H1 (cell line): ENCODE measurements at regions not wholly inside any gene's neighbourhood (a gene's known extent, or its start where the extent isn't known, plus 50 kb on each side); places are given as distances from the start of the nearest gene placed in this dataset.

Experiments
- CTCF ChIA-PET: fragments of 300-600 bp; sonication (Branson Sonifier 250); formaldehyde crosslinking; loops from one replicate; lab custom pipeline; 2021; ENCODE audit not compliant: partially characterized antibody; lab: Charles Lee
- POLR2A ChIA-PET: fragments of 300-600 bp; sonication (Branson Sonifier 250); formaldehyde crosslinking; loops from one replicate; lab custom pipeline; 2021; ENCODE audit warnings: inconsistent platforms; ENCODE audit not compliant: partially characterized antibody; lab: Charles Lee
- DNase-seq, 2 experiments: peaks; one replicate each; pipeline versions ENCODE4 v3.0.0 to v3.0.0-alpha.2; 2010 to 2022; ENCODE audit warnings: low spot score in 2 of 2, low read depth in 1 of 2, mixed read lengths in 1 of 2
- FAIRE-seq: peaks from 2 replicates; lab custom pipeline; 2011; peaks lifted over from hg19 to GRCh38; lab: Jason Lieb, UNC
- H2AFZ ChIP-seq: 2 replicates; pipeline ENCODE4 v1.8.1; 2012; ENCODE audit warnings: low read length, inconsistent platforms
- H2AK5ac ChIP-seq: 2 replicates; pipeline ENCODE4 v1.6.1; 2013; ENCODE audit warnings: low read depth, low read length
- H2BK120ac ChIP-seq: replicated peaks from 2 replicates; pipeline ENCODE3; 2013; ENCODE audit warnings: low read depth, low read length, inconsistent platforms
- H2BK12ac ChIP-seq: 2 replicates; pipeline ENCODE4 v1.6.1; 2013; ENCODE audit warnings: low read depth, low read length
- H2BK15ac ChIP-seq: 2 replicates; pipeline ENCODE4 v1.6.1; 2013; ENCODE audit warnings: low read length
- H2BK20ac ChIP-seq: 2 replicates; pipeline ENCODE4 v1.6.1; 2013; ENCODE audit warnings: low read length
- H2BK5ac ChIP-seq: 2 replicates; pipeline ENCODE4 v1.6.1; 2013; ENCODE audit warnings: low read depth, low read length
- H3K14ac ChIP-seq: 2 replicates; pipeline ENCODE4 v1.6.1; 2013; ENCODE audit warnings: inconsistent platforms; ENCODE audit not compliant: insufficient read length
- H3K18ac ChIP-seq: 2 replicates; pipeline ENCODE4 v1.6.1; 2013; ENCODE audit warnings: low read length; ENCODE audit errors: extremely low read depth
- H3K23ac ChIP-seq: 2 replicates; pipeline ENCODE4 v1.6.1; 2013; ENCODE audit warnings: inconsistent platforms; ENCODE audit not compliant: insufficient read length
- H3K23me2 ChIP-seq: 2 replicates; pipeline ENCODE4 v1.6.1; 2013; ENCODE audit warnings: low read depth, low read length
- H3K27ac ChIP-seq: 2 replicates; pipeline ENCODE4 v1.6.1; 2011; ENCODE audit warnings: low read depth, low read length, inconsistent platforms
- H3K27me3 ChIP-seq, 4 experiments: replicated peaks in 1 of 4; 1 replicate in 1 of 4; 2 replicates in 3 of 4; pipeline versions ENCODE4 v1.6.1 to v1.8.1; 2011 to 2013; ENCODE audit warnings: low read length in 3 of 4, mild to moderate bottlenecking in 3 of 4, inconsistent platforms in 2 of 4, mixed read lengths in 2 of 4, moderate library complexity in 1 of 4; ENCODE audit not compliant: control insufficient read depth in 3 of 4, insufficient read depth in 3 of 4; ENCODE audit errors: extremely low read depth in 1 of 4
- H3K36me3 ChIP-seq, 4 experiments: 2 replicates each; pipeline versions ENCODE4 v1.6.1 to v1.8.1; 2011 to 2013; ENCODE audit warnings: mild to moderate bottlenecking in 4 of 4, low read length in 3 of 4, moderate library complexity in 2 of 4, control low read depth in 1 of 4, inconsistent platforms in 1 of 4; ENCODE audit not compliant: insufficient read depth in 4 of 4, control insufficient read depth in 2 of 4
- H3K4ac ChIP-seq: replicated peaks from 2 replicates; pipeline ENCODE3; 2013; ENCODE audit warnings: low read length, low read depth, mixed read lengths, inconsistent platforms; ENCODE audit not compliant: insufficient read length
- H3K4me1 ChIP-seq, 4 experiments: replicated peaks in 1 of 4; 1 replicate in 1 of 4; 2 replicates in 3 of 4; pipeline versions ENCODE4 v1.6.1 to v1.8.1; 2011 to 2013; ENCODE audit warnings: low read length in 3 of 4, inconsistent platforms in 2 of 4, mixed read lengths in 1 of 4; ENCODE audit not compliant: insufficient read depth in 4 of 4, control insufficient read depth in 3 of 4
- H3K4me2 ChIP-seq, 2 experiments: 2 replicates each; pipeline versions ENCODE4 v1.6.1 to v1.8.1; 2011 to 2013; ENCODE audit warnings: low read depth in 2 of 2, low read length in 2 of 2, control low read depth in 1 of 2, inconsistent platforms in 1 of 2, mild to moderate bottlenecking in 1 of 2; ENCODE audit not compliant: insufficient read depth in 1 of 2
- H3K4me3 ChIP-seq, 4 experiments: fragments of 200-600, 300-600 bp in 1 of 4; sonication (generic), shearing (Covaris generic), sonication (Bioruptor Twin) in 1 of 4; 2 replicates each; pipeline versions ENCODE4 v1.5.1 to v1.8.1; 2011 to 2016; ENCODE audit warnings: low read length in 4 of 4, low read depth in 3 of 4, control low read depth in 2 of 4, inconsistent platforms in 2 of 4, mild to moderate bottlenecking in 2 of 4, mixed read lengths in 1 of 4, moderate library complexity in 1 of 4; ENCODE audit not compliant: insufficient read depth in 2 of 4; ENCODE audit errors: extremely low read depth in 1 of 4
- H3K56ac ChIP-seq: replicated peaks from 2 replicates; pipeline ENCODE3; 2013; ENCODE audit warnings: low read depth, mild to moderate bottlenecking, mixed read lengths, low read length, inconsistent platforms; ENCODE audit not compliant: insufficient read length
- H3K79me1 ChIP-seq: 2 replicates; pipeline ENCODE4 v1.6.1; 2013; ENCODE audit warnings: low read depth, low read length, control low read depth
- H3K79me2 ChIP-seq, 2 experiments: 2 replicates each; pipeline versions ENCODE4 v1.6.1 to v1.8.1; 2012 to 2013; ENCODE audit warnings: low read length in 2 of 2, mild to moderate bottlenecking in 2 of 2, inconsistent platforms in 1 of 2; ENCODE audit not compliant: insufficient read depth in 2 of 2, control insufficient read depth in 1 of 2
- H3K9ac ChIP-seq, 4 experiments: replicated peaks in 1 of 4; 1 replicate in 1 of 4; 2 replicates in 3 of 4; pipeline versions ENCODE4 v1.6.1 to v1.8.1; 2011 to 2013; ENCODE audit warnings: low read depth in 3 of 4, low read length in 3 of 4, control low read depth in 2 of 4, mild to moderate bottlenecking in 2 of 4, moderate library complexity in 2 of 4, inconsistent platforms in 1 of 4; ENCODE audit errors: extremely low read depth in 1 of 4
- H3K9me3 ChIP-seq, 2 experiments: 2 replicates each; pipeline versions ENCODE4 v1.6.1 to v1.8.1; 2012 to 2013; ENCODE audit warnings: mild to moderate bottlenecking in 2 of 2, moderate library complexity in 2 of 2, control low read depth in 1 of 2, inconsistent platforms in 1 of 2, low read depth in 1 of 2, low read length in 1 of 2, mixed read lengths in 1 of 2; ENCODE audit not compliant: insufficient read depth in 2 of 2
- H4K20me1 ChIP-seq, 2 experiments: replicated peaks in 1 of 2; 2 replicates each; pipeline versions ENCODE3 to v1.8.1; 2011 to 2013; ENCODE audit warnings: inconsistent platforms in 2 of 2, low read length in 2 of 2, mild to moderate bottlenecking in 1 of 2; ENCODE audit not compliant: insufficient read depth in 2 of 2, control insufficient read depth in 1 of 2
- H4K5ac ChIP-seq: 2 replicates; pipeline ENCODE4 v1.6.1; 2013; ENCODE audit warnings: low read length, low read depth, mixed read lengths, inconsistent platforms; ENCODE audit not compliant: insufficient read length
- H4K8ac ChIP-seq: 2 replicates; pipeline ENCODE4 v1.8.0; 2013; ENCODE audit warnings: mild to moderate bottlenecking, moderate library complexity, low read length, inconsistent platforms; ENCODE audit not compliant: insufficient read depth; ENCODE audit errors: extremely low read depth
- H4K91ac ChIP-seq: replicated peaks from 2 replicates; pipeline ENCODE3; 2013; ENCODE audit warnings: low read length, mixed read lengths, inconsistent platforms; ENCODE audit not compliant: insufficient read length
- GTF2F1 ChIP-seq: IDR thresholded peaks from 2 replicates; pipeline ENCODE4 v1.6.1; 2012; ENCODE audit warnings: low read depth, low read length, improper control_type of control experiment, borderline replicate concordance
- RXRA ChIP-seq: IDR thresholded peaks from 2 replicates; pipeline ENCODE4 v1.6.1; 2011; ENCODE audit warnings: low read depth, mild to moderate bottlenecking, low read length, moderate library complexity; ENCODE audit not compliant: insufficient read depth
- TCF12 ChIP-seq: IDR thresholded peaks from 2 replicates; pipeline ENCODE4 v1.6.1; 2011; ENCODE audit warnings: low read depth, mild to moderate bottlenecking, low read length
- WGBS, 2 experiments: shearing (Covaris generic) in 1 of 2; methylation state at CpG; one replicate each; pipeline versions ENCODE4 v1.1.6 to v1.1.7; 2013 to 2015; ENCODE audit warnings: low lambda C conversion rate in 2 of 2, mixed read lengths in 2 of 2, inconsistent platforms in 1 of 2, low coverage in 1 of 2, missing lambda C conversion rate in 1 of 2; ENCODE audit not compliant: insufficient replicate concordance in 2 of 2, insufficient coverage in 1 of 2, insufficient read length in 1 of 2; ENCODE audit errors: extremely low coverage in 1 of 2, missing lambda C conversion rate in 1 of 2; 5-methylcytosine and 5-hydroxymethylcytosine counted together

DNA sequence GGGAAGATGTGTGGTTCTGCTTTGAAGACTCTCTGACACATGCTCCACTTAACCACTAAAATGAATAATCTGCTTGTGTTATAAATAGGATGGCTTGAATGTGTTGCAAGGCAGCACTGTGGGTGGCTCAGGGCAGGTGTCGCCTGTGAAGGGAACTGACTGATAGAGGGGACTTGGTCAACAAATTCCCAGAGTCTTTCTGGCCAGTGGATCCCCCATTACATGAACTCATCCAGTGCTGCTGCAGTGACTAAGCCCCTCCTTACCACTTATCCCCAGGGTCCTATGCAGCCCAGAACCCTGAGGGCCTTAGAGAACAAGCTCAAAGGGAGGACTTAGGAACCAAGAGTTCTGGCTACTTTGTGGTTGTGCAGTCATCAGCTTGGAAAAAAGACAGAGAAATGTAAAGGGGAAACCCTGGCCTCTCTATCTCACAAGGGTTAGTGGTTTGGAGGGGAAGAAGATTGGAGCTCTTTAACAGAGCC lies 226.2 kb upstream of the TNP1 start:
- no peaks in the 10 kb centered on the region for H3K9me3 ChIP-seq
- 78% methylated on average over 1 of the region's 1 CpG; no CpG with 5 or more reads in 1 of the 2 experiments for WGBS, 2 experiments
- H2BK120ac ChIP-seq, result no peak overlapping the region
- H4K8ac ChIP-seq, result no peak overlapping the region
- H3K4ac ChIP-seq, result no peak overlapping the region
- FAIRE-seq, result no peak
- H2BK20ac ChIP-seq, result no peak overlapping the region
- TF ChIP-seq RXRA (no peak), GTF2F1 (no peak), TCF12 (no peak)
- H2BK12ac ChIP-seq, result no peak overlapping the region
- H3K4me2 ChIP-seq, result no peak overlapping the region
- H4K20me1 ChIP-seq, result no peaks in the 10 kb centered on the region
- no peak overlapping the region for H2AFZ ChIP-seq
- no peaks in the 10 kb centered on the region for H3K79me1 ChIP-seq
- no peak overlapping the region for H3K9ac ChIP-seq
- H3K27me3 ChIP-seq, result no peaks in the 10 kb centered on the region
- H3K14ac ChIP-seq, result no peak overlapping the region
- H3K4me3 ChIP-seq, result no peak overlapping the region
- CTCF ChIA-PET, result interaction anchor here (0.8 to 1.5 kb wide), 5 partner anchors 8 to 56 kb away, joined by 3 to 4 read pairs (median 3); no protein-coding TSS in a partner anchor
- H3K27ac ChIP-seq, result no peak overlapping the region
- no peak overlapping the region for H2AK5ac ChIP-seq
- H2BK15ac ChIP-seq, result no peak overlapping the region
- H3K23ac ChIP-seq, result no peak overlapping the region
- no peaks in the 10 kb centered on the region for H3K23me2 ChIP-seq
- H4K91ac ChIP-seq, result no peak overlapping the region
- no peaks in the 10 kb centered on the region for H3K36me3 ChIP-seq
- H3K79me2 ChIP-seq, result no peaks in the 10 kb centered on the region
- H3K18ac ChIP-seq, result no peak overlapping the region
- no peak overlapping the region for H2BK5ac ChIP-seq
- H4K5ac ChIP-seq, result no peak overlapping the region
- DNase-seq, result no peak
- H3K4me1 ChIP-seq, result no peaks in the 10 kb centered on the region
- H3K56ac ChIP-seq, result no peak overlapping the region
- POLR2A ChIA-PET, result no interaction called here
